Activated CD4-positive, alpha-beta memory T cell treated with anti-CD3 and anti-CD28 coated beads for 36 hours (primary cell): ENCODE measurements at regions not wholly inside any gene's neighbourhood (a gene's known extent, or its start where the extent isn't known, plus 50 kb on each side); places are given as distances from the start of the nearest gene placed in this dataset.

Experiments
- CTCF ChIA-PET: fragments of 350-600 bp; sonication (Branson Sonifier 250); formaldehyde crosslinking; loops from one replicate; lab custom pipeline; 2021; ENCODE audit warnings: antibody characterized with exemption, inconsistent platforms; lab: Charles Lee
- POLR2A ChIA-PET: fragments of 350-600 bp; sonication (Branson Sonifier 250); formaldehyde crosslinking; loops from one replicate; lab custom pipeline; 2021; ENCODE audit warnings: antibody characterized with exemption; lab: Charles Lee
- DNase-seq: peaks from one replicate; pipeline ENCODE4 v3.0.0-alpha.2; 2020
- H3K27ac Mint-ChIP-seq: one replicate; pipeline ENCODE4 v1.8.0; 2021; ENCODE audit warnings: mixed read lengths
- H3K27me3 Mint-ChIP-seq: one replicate; pipeline ENCODE4 v1.8.0; 2021; ENCODE audit warnings: mixed read lengths
- H3K36me3 Mint-ChIP-seq: one replicate; pipeline ENCODE4 v1.8.0; 2021; ENCODE audit warnings: mixed read lengths
- H3K4me1 Mint-ChIP-seq: one replicate; pipeline ENCODE4 v1.8.0; 2021; ENCODE audit warnings: low read depth, mixed read lengths
- H3K4me3 Mint-ChIP-seq: one replicate; pipeline ENCODE4 v1.8.0; 2021; ENCODE audit warnings: mild to moderate bottlenecking, mixed read lengths
- H3K9me3 Mint-ChIP-seq: one replicate; pipeline ENCODE4 v1.8.0; 2021; ENCODE audit warnings: mixed read lengths
- intact Hi-C: fragments of 100-400 bp; cut with micrococcal nuclease; formaldehyde crosslinking; loops from one replicate; pipeline ENCODE4 v1.15.1; 2023

DNA sequence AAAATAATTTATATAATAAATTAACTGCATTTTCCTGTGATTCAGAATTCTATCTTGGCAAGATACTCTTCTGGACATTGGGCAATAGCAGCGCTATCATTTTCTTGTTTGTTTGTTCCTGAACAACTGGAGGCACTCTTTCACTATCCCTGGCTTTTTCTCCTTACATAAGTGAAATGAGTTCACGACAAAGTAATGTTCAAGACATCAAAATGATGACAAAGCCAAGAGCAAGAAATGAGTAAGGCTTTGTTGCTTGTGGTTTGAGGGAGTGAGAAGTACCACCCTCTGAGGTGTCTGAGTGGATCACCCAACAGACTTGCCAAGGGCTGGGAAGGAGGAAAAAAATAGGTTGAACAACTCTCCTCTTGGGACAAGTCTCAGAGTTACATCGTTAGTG, 466.6 kb upstream of the JAG1 start:
- no peaks in the 10 kb centered on the region for H3K27me3 Mint-ChIP-seq
- no peak overlapping the region for H3K27ac Mint-ChIP-seq
- ChIA-PET POLR2A (no interaction called here), CTCF (no interaction called here)
- H3K36me3 Mint-ChIP-seq = no peaks in the 10 kb centered on the region
- H3K4me3 Mint-ChIP-seq = no peak overlapping the region
- DNase-seq = no peak
- no peaks in the 10 kb centered on the region for H3K9me3 Mint-ChIP-seq
- no peaks in the 10 kb centered on the region for H3K4me1 Mint-ChIP-seq
- intact Hi-C loops = no loop called here

DNA sequence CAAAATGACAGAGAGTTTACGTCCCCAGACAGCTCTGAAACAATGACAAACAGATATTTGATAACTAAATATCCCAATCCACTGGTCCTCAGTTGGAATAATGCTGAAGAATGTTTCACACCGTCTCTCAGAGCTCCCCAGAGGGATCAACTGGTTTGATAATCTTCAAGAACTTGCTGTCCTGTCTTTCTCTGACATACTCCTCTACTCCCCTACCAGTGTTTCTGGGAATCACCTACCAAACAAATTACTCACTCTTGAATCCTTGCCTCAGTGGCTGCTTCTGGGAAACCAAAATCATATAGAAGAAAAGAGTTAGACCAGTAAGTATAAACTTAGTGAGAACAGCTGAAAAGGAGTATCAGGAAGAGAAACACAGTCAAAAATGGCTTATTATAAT, 469.7 kb upstream of the JAG1 start:
- H3K4me1 Mint-ChIP-seq = no peaks in the 10 kb centered on the region
- no peaks in the 10 kb centered on the region for H3K27me3 Mint-ChIP-seq
- H3K9me3 Mint-ChIP-seq = no peaks in the 10 kb centered on the region
- H3K27ac Mint-ChIP-seq = no peak overlapping the region
- intact Hi-C loops = no loop called here
- H3K4me3 Mint-ChIP-seq = no peak overlapping the region
- CTCF ChIA-PET = no interaction called here
- no peak for DNase-seq
- POLR2A ChIA-PET = no interaction called here
- no peaks in the 10 kb centered on the region for H3K36me3 Mint-ChIP-seq

DNA sequence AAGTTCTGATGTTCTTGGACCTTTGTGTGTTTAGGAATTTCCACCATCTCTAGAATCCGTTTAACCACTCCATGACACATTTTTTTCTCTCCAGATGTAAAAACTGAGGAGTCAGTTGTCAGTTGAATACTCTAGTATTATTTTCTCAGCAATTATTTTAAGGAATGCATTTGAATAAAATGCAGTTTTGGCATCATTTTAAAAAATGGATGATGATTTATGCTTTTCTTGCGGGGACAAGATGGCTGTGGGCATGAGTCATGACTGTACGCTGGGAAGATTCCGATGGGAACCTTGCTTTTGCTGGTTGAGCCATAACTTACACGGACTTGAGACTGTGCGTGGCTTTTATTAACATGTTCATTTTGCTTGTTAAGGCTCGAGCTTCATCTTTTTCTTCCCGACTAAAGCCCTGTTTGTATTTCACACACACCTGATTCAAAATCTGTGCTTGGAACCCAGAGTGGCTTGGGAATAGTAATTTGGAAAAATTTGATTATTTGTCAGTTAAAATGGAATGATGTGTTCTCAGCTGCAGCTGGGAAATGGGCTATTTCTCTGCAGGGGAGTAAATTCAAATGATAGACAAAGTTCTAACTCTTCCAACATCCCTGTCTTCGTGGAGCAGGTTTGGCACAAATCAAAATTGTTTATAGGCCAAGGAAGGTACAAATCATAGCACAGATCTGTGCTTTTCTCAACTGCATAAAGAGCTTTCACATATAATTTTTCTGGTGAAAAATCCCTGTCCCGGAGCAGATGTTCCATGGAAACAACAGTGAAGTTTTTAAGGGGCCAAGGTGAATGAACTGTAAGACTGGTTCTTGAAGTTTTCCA, 470.5 kb upstream of the JAG1 start:
- intact Hi-C loops = no loop called here
- ChIA-PET POLR2A (no interaction called here), CTCF (no interaction called here)
- H3K4me3 Mint-ChIP-seq = no peak overlapping the region
- no peak overlapping the region for H3K27ac Mint-ChIP-seq
- no peaks in the 10 kb centered on the region for H3K27me3 Mint-ChIP-seq
- no peaks in the 10 kb centered on the region for H3K4me1 Mint-ChIP-seq
- no peak for DNase-seq
- no peaks in the 10 kb centered on the region for H3K36me3 Mint-ChIP-seq
- H3K9me3 Mint-ChIP-seq = no peaks in the 10 kb centered on the region

DNA sequence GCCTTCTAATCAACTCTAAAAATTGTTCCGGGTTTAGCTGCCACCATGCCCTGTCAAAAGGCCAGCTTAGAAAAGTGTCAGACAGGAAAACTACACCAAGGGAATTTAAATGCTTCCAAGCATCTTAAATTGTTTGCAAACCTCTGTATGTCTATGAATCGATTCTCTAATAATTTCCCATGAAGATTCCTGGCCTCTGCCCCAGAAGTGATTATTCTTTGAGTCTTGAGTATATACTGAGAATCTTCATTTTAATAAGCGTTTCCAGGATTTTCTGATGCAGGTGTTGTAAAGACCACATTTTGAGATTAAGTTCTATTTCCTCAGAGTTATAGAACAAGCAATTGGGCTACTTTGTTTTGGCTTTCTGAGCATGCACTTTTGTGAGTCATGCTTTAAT, 471.8 kb upstream of the JAG1 start:
- H3K27me3 Mint-ChIP-seq = no peaks in the 10 kb centered on the region
- CTCF ChIA-PET = interaction anchor here (0.6 kb wide), 1 partner anchor 495 kb away, joined by 3 read pairs; no protein-coding TSS in a partner anchor

DNA sequence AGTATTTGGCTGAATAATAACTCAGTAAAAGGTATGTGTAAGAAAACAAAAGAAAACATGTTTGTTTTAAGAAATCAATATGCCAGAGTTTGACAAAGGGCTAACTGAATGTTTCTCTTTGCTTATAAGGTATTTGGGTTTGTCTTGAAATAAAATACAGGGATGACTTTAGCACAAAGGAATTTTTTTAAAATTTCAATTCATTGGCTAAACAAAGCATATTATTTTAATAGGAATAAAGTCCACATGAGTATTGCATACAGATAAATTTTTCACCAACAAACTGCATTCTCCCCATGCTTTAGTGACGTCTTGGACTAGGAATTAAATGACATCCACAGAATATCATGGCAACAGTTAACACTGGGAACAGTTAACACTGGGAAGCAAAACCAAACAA, 480.0 kb upstream of the JAG1 start:
- Mint-ChIP-seq H3K4me3 (no peak overlapping the region), H3K36me3 (no peaks in the 10 kb centered on the region), H3K4me1 (no peaks in the 10 kb centered on the region), H3K27me3 (no peaks in the 10 kb centered on the region), H3K27ac (no peak overlapping the region), H3K9me3 (no peaks in the 10 kb centered on the region)
- POLR2A ChIA-PET = no interaction called here
- intact Hi-C loops = no loop called here
- CTCF ChIA-PET = no interaction called here
- DNase-seq = no peak

More for the DNA sequence above, 471.8 kb upstream of the JAG1 start:
- POLR2A ChIA-PET = no interaction called here
- no peak overlapping the region for H3K27ac Mint-ChIP-seq
- H3K9me3 Mint-ChIP-seq = no peaks in the 10 kb centered on the region
- intact Hi-C loops = no loop called here
- H3K4me1 Mint-ChIP-seq = no peaks in the 10 kb centered on the region
- no peaks in the 10 kb centered on the region for H3K36me3 Mint-ChIP-seq
- no peak overlapping the region for H3K4me3 Mint-ChIP-seq
- no peak for DNase-seq

DNA sequence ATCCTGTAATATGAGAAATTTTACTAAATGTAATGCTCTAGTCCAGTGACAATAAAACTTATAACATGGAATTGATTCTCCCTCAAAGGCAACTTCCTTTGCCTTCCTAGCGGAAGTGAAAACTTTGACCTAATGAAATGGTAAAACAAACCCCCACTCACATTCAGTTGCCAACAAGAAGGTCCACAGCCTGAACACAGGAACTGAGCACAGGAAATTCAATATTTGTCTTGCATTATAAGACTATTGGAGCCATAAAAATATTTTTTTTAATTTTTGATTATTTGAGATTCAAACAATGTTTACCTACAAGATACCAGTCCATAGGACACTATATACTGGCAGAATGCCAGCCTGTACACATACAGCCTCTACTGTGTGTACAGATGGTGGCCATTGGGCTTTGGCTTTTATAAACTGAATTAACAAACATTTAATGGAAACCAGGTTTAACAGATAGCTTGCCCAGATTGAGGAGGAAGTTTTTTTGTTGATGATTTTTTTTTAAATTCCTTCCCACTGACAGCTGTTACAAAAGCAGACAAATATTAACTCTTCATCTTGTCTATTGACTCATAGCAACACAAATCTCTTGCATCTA, 481.5 kb upstream of the JAG1 start:
- ChIA-PET CTCF (no interaction called here), POLR2A (no interaction called here)
- Mint-ChIP-seq H3K27me3 (no peaks in the 10 kb centered on the region), H3K27ac (no peak overlapping the region), H3K4me1 (no peaks in the 10 kb centered on the region), H3K9me3 (no peaks in the 10 kb centered on the region), H3K36me3 (no peaks in the 10 kb centered on the region), H3K4me3 (no peak overlapping the region)
- DNase-seq = no peak
- intact Hi-C loops = no loop called here

DNA sequence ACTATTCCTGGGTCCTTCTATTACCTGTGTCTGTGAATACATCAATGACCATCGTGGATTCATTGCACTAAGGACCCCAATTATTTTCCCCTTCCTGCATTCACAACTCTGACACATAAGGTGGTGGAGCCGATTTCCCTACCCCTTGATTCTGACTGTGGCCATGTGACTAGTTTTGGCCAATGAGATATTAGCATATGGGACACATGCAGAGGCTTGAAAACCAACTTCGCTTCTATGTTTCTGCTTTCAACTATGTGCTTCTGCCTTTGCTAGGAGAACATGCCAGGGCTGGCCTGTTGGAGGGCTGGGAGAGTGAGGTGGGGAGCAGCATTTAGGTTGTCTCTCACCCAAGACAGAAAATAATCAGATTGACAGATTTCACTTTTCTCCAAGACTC, 483.1 kb upstream of the JAG1 start:
- Mint-ChIP-seq H3K4me3 (no peak overlapping the region), H3K27ac (no peak overlapping the region), H3K9me3 (no peaks in the 10 kb centered on the region), H3K27me3 (no peaks in the 10 kb centered on the region), H3K4me1 (no peaks in the 10 kb centered on the region), H3K36me3 (no peaks in the 10 kb centered on the region)
- CTCF ChIA-PET = no interaction called here
- POLR2A ChIA-PET = no interaction called here
- intact Hi-C loops = no loop called here
- no peak for DNase-seq

DNA sequence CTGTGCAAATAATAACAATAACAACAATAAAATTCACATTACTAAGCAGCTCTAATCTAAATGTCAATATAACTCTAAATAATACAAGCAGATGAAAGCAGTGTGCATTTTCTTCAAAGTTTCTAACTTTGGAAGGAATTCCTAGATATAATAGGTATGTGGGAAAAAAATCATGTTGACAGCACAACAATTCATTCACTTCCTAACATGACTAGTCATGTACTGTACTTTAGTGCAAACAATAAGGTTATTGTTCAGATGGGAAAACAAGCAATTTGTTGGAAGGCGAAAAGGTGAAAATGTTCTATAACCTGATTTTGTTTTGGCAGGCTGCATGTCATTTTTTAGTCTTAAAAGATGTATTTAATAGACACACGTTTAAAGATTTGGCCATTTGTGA, 484.3 kb upstream of the JAG1 start:
- Mint-ChIP-seq H3K4me3 (no peak overlapping the region), H3K36me3 (no peaks in the 10 kb centered on the region), H3K9me3 (no peaks in the 10 kb centered on the region), H3K27ac (no peak overlapping the region), H3K27me3 (no peaks in the 10 kb centered on the region), H3K4me1 (no peaks in the 10 kb centered on the region)
- no peak for DNase-seq
- intact Hi-C loops = no loop called here
- POLR2A ChIA-PET = no interaction called here
- CTCF ChIA-PET = no interaction called here

DNA sequence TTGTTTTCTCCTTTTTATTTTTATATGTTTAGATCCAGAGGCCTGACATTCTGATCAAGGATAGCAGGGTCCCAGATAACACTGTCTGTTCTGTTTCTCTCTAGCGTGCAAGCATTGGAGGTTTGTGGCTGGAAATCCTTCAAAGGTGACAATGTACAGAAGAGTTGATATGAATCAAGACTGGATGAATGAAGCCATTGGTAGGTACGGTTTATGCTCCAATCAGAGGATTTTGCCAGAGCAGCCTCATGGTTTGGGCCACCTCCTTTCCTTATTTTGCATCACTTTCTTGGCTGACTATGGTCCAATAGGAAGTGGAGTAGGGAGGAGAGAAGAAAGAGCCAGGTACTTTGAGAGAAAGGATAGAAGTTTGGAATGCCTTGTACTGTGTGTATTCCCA, 484.8 kb upstream of the JAG1 start:
- no peaks in the 10 kb centered on the region for H3K4me1 Mint-ChIP-seq
- ChIA-PET CTCF (no interaction called here), POLR2A (no interaction called here)
- no peaks in the 10 kb centered on the region for H3K27me3 Mint-ChIP-seq
- H3K36me3 Mint-ChIP-seq = no peaks in the 10 kb centered on the region
- intact Hi-C loops = no loop called here
- H3K27ac Mint-ChIP-seq = no peak overlapping the region
- H3K9me3 Mint-ChIP-seq = no peaks in the 10 kb centered on the region
- H3K4me3 Mint-ChIP-seq = no peak overlapping the region
- no peak for DNase-seq

DNA sequence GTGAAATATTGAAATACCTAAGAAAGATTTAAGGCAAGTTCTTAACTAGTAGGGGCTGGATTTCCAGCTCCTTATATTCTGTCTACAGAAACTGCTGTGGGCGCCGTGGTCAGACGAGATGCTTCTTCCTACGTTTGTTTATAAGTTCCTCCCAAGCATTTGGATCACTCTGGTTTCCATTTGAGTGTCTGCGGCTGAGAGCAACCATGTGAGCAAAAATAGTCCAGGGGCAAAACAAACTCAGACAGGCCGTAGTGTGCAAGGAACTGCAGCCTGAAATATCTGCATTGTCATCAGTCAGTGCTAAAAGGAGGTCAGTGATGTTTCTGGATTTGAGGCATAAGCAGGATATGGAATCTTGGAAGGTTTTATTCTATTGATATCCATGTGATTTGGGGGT, 485.9 kb upstream of the JAG1 start:
- CTCF ChIA-PET = no interaction called here
- no peak overlapping the region for H3K4me3 Mint-ChIP-seq
- POLR2A ChIA-PET = no interaction called here

DNA sequence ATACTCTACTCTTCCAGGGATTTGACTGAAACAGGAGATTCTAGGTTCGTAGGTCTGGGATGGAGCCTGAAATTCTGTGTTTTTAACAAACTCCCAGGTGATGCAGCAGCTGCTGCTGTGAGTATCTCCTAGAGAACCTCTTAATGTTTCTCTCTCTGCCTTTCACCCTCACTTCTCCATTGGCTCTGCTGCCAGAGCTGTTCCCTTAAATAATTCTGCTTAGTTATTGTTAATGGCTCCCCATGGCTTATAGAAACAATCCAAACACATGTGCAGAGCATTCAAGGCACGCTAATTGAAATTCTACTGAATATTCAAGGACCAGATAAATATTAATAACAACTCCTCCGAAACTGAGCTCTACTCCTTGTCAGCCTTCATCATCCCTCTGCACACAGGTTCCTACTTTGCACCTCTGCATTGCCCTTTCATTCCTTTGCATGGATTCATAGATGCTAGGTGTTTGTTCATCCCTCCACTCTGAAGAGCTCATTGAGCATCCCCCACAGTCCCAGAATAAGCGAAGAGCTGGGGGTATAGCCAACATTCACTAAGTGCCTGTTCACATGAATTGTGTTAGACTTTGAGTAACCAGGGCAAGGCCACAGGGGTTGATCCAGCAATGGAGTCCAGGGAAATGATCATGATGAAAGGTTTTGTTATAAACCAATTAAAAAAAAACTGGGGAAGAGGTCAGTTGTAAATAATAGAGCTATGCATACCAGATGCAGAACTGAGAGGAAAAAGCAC, 488.4 kb upstream of the JAG1 start:
- Mint-ChIP-seq H3K4me1 (no peaks in the 10 kb centered on the region), H3K27me3 (no peaks in the 10 kb centered on the region), H3K36me3 (no peaks in the 10 kb centered on the region), H3K4me3 (no peak overlapping the region), H3K9me3 (no peaks in the 10 kb centered on the region), H3K27ac (no peak overlapping the region)
- DNase-seq = no peak
- intact Hi-C loops = no loop called here
- POLR2A ChIA-PET = no interaction called here
- CTCF ChIA-PET = no interaction called here

More for the DNA sequence above, 485.9 kb upstream of the JAG1 start:
- no peaks in the 10 kb centered on the region for H3K9me3 Mint-ChIP-seq
- no peak overlapping the region for H3K27ac Mint-ChIP-seq
- H3K4me1 Mint-ChIP-seq = no peaks in the 10 kb centered on the region
- H3K27me3 Mint-ChIP-seq = no peaks in the 10 kb centered on the region
- no peak for DNase-seq
- intact Hi-C loops = no loop called here
- no peaks in the 10 kb centered on the region for H3K36me3 Mint-ChIP-seq

DNA sequence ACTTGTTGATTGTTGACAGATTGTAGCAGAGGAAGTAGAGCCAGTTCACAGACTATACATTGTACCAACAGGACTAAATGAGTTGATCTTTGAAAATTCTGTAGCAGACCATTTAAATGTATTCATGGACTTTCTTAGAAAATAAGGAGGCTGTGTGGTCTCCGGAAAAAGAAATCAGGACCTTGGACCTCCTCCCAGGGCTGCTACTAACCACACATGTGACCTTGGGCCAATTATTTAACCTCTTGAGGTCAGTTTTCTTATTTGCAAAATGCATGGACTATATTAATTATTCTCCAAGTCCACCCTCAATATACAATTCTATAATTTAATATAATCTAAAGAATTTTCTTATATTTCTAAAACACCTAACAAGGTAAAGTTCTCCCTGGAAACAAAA, 492.0 kb upstream of the JAG1 start:
- no peak for DNase-seq
- Mint-ChIP-seq H3K9me3 (no peaks in the 10 kb centered on the region), H3K27ac (no peak overlapping the region), H3K36me3 (no peaks in the 10 kb centered on the region), H3K27me3 (no peaks in the 10 kb centered on the region), H3K4me1 (no peaks in the 10 kb centered on the region), H3K4me3 (no peak overlapping the region)
- intact Hi-C loops = no loop called here
- ChIA-PET POLR2A (no interaction called here), CTCF (no interaction called here)
